ENCODE measurements at regions not wholly inside any gene's neighbourhood (a gene's known extent, or its start where the extent isn't known, plus 50 kb on each side); places are given as distances from the start of the nearest gene placed in this dataset.

DNA sequence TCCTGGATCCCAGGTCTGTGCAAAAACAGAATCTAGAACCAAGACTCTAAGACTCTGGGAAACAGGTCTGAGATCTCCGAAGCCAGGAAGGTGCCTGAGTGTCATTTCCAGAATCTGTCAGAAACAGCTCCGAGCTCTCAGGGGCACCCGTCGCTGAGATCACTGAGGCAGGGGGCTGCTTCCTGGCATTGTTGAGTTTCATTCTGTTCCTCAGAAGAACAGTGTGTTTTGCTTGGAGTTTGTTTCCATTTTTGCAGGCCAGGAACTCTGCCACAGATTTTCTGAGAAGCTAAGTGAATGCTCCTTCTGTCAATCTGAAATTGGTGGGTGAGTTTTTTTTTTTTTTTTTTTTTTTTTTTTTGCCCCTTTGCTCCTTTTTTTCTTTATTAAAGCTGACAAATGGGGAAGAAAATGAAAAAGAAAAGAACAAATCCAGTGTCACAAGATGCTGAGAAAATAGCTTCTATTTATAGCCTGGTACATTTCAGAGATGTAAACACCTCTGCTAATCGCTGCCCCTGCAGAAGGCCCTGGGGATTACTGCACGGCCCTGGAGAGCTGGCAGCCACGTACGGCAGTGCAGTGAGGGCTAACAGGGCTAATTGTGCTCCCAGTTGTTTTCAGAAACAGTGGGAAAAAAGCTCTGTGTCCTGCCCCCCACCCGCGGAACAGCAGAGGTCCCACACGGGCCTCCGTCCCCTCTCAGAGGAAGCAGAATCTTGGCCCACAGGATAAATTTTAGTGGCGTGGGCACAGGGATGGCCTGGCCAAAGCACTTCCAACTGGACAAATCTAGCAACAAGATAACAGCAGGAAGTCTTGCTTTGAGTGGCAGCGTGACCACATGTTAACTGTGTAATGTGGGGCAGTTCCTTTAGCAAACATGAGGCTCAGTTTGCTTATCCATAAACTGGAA, 237.6 kb upstream of the IRS2 start:
- TF ChIP-seq, protein P1, sequence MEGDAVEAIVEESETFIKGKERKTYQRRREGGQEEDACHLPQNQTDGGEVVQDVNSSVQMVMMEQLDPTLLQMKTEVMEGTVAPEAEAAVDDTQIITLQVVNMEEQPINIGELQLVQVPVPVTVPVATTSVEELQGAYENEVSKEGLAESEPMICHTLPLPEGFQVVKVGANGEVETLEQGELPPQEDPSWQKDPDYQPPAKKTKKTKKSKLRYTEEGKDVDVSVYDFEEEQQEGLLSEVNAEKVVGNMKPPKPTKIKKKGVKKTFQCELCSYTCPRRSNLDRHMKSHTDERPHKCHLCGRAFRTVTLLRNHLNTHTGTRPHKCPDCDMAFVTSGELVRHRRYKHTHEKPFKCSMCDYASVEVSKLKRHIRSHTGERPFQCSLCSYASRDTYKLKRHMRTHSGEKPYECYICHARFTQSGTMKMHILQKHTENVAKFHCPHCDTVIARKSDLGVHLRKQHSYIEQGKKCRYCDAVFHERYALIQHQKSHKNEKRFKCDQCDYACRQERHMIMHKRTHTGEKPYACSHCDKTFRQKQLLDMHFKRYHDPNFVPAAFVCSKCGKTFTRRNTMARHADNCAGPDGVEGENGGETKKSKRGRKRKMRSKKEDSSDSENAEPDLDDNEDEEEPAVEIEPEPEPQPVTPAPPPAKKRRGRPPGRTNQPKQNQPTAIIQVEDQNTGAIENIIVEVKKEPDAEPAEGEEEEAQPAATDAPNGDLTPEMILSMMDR (IDR thresholded peaks at IDR 0.05): no peak
- TF ChIP-seq POLR2AphosphoS5 (IDR thresholded peaks at IDR 0.05): peak in 1 of 2 donors; percentile 46
- TF ChIP-seq EP300 (IDR thresholded peaks at IDR 0.05): peak in 1 of 4 donors; percentile 81
